Endodermal cell (in vitro differentiated cells): ENCODE measurements at regions not wholly inside any gene's neighbourhood (a gene's known extent, or its start where the extent isn't known, plus 50 kb on each side); places are given as distances from the start of the nearest gene placed in this dataset.

ENCODE experiments used
- DNase-seq: peaks from one replicate; pipeline ENCODE4 v3.0.0-alpha.2; 2017
- H3K27ac ChIP-seq: 2 replicates; pipeline ENCODE4 v1.5.1; 2013; ENCODE audit warnings: mild to moderate bottlenecking, low read depth, low read length, moderate library complexity
- H3K27me3 ChIP-seq: 2 replicates; pipeline ENCODE4 v1.6.1; 2013; ENCODE audit warnings: mild to moderate bottlenecking, low read length, moderate library complexity; ENCODE audit not compliant: insufficient read depth, control insufficient read depth, poor library complexity, severe bottlenecking
- H3K36me3 ChIP-seq: 2 replicates; pipeline ENCODE4 v1.7.0; 2013; ENCODE audit warnings: mild to moderate bottlenecking, low read length, moderate library complexity; ENCODE audit not compliant: control insufficient read depth, insufficient read depth
- H3K4me1 ChIP-seq: one replicate; pipeline ENCODE4 v1.7.0; 2013; ENCODE audit warnings: low read length; ENCODE audit not compliant: control insufficient read depth, insufficient read depth
- H3K4me3 ChIP-seq: 2 replicates; pipeline ENCODE4 v1.5.1; 2013; ENCODE audit warnings: mild to moderate bottlenecking, low read length, moderate library complexity
- H3K9ac ChIP-seq: 2 replicates; pipeline ENCODE4 v1.6.1; 2013; ENCODE audit warnings: mild to moderate bottlenecking, low read length, moderate library complexity; ENCODE audit not compliant: poor library complexity, severe bottlenecking; ENCODE audit errors: extremely low read depth
- H3K9me3 ChIP-seq: 2 replicates; pipeline ENCODE4 v1.6.1; 2013; ENCODE audit warnings: mild to moderate bottlenecking, low read length, moderate library complexity; ENCODE audit not compliant: control insufficient read depth
- H3K27ac Mint-ChIP-seq: 2 replicates; pipeline ENCODE4 v1.8.0; 2020; ENCODE audit warnings: mixed read lengths
- H3K27me3 Mint-ChIP-seq: 2 replicates; pipeline ENCODE4 v1.8.0; 2021; ENCODE audit warnings: mild to moderate bottlenecking, mixed read lengths; ENCODE audit not compliant: insufficient read depth
- H3K36me3 Mint-ChIP-seq: 2 replicates; pipeline ENCODE4 v1.8.0; 2020; ENCODE audit warnings: low read depth, mixed read lengths
- H3K4me1 Mint-ChIP-seq: 2 replicates; pipeline ENCODE4 v1.8.0; 2020; ENCODE audit warnings: mixed read lengths
- H3K4me3 Mint-ChIP-seq: 2 replicates; pipeline ENCODE4 v1.8.0; 2020; ENCODE audit warnings: mild to moderate bottlenecking, moderate library complexity, mixed read lengths
- H3K9me3 Mint-ChIP-seq: 2 replicates; pipeline ENCODE4 v1.8.0; 2020; ENCODE audit warnings: mild to moderate bottlenecking, mixed read lengths
- WGBS, 2 experiments: methylation state at CpG; one replicate each; pipeline versions ENCODE4 v1.1.5 to v1.1.7; 2013; ENCODE audit warnings: missing lambda C conversion rate in 2 of 2, mixed read lengths in 1 of 2; ENCODE audit not compliant: insufficient coverage in 1 of 2, insufficient read length in 1 of 2; 5-methylcytosine and 5-hydroxymethylcytosine counted together
- TF ChIP-seq, protein P1 (sequence below): fragments of 200-600 bp; sonication (generic); conservative IDR thresholded peaks from 2 replicates; pipeline ENCODE4 v1.5.0; 2021; ENCODE audit warnings: antibody characterized with exemption, mild to moderate bottlenecking

DNA sequence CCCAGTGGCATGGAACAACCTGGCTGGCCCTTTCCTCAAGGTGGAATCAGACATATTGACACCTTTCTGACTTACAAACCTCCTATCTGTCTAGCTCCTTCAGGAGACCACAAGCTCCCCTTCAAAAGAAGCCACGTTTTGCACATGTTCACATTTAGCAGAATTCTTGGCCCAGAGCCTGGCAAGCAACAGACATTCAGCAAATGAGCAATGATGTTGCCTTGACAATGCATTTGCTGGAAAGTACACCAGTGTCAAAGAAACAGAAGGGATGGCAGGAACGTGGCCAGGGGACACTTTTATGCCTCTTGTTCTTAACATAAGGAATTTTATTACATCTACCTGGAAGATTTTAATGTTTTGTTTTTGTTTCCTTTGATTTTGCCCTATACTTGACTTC, 85.5 kb upstream of the FGF14 start:
- H3K36me3 Mint-ChIP-seq: no peaks in the 10 kb centered on the region
- no peaks in the 10 kb centered on the region for H3K27me3 ChIP-seq

DNA sequence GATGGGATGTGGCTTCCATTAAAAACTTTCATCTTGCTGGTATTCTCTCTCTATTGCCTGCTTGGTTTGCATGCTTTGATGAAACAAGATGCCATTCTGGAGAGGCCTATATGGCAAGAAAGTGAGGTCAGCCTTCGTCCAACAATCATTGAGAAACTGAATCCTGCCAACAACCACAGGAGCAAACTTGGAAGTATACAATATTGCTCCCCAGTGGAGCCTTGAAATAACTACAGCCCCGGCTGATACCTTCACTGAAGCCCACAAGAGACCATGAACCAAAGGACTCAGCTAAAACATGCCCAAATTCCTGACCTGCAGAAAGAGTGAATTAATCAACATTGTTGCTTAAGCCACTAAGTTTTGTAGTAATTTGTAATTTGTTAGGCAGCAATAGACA, 82.5 kb upstream of the FGF14 start:
- Histone ChIP-seq H3K4me3 (no peak overlapping the region), H3K27ac (no peak overlapping the region), H3K4me1 (no peaks in the 10 kb centered on the region), H3K36me3 (no peaks in the 10 kb centered on the region), H3K27me3 (no peaks in the 10 kb centered on the region), H3K9me3 (no peaks in the 10 kb centered on the region), H3K9ac (no peak overlapping the region)
- WGBS, 2 experiments: 73 to 74% methylated on average over 2 of the region's 2 CpGs
- TF ChIP-seq, protein P1, sequence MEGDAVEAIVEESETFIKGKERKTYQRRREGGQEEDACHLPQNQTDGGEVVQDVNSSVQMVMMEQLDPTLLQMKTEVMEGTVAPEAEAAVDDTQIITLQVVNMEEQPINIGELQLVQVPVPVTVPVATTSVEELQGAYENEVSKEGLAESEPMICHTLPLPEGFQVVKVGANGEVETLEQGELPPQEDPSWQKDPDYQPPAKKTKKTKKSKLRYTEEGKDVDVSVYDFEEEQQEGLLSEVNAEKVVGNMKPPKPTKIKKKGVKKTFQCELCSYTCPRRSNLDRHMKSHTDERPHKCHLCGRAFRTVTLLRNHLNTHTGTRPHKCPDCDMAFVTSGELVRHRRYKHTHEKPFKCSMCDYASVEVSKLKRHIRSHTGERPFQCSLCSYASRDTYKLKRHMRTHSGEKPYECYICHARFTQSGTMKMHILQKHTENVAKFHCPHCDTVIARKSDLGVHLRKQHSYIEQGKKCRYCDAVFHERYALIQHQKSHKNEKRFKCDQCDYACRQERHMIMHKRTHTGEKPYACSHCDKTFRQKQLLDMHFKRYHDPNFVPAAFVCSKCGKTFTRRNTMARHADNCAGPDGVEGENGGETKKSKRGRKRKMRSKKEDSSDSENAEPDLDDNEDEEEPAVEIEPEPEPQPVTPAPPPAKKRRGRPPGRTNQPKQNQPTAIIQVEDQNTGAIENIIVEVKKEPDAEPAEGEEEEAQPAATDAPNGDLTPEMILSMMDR: peak; percentile 59
- no peaks in the 10 kb centered on the region for H3K4me1 Mint-ChIP-seq
- no peak for DNase-seq
- no peaks in the 10 kb centered on the region for H3K36me3 Mint-ChIP-seq
- no peak overlapping the region for H3K4me3 Mint-ChIP-seq
- no peak overlapping the region for H3K27ac Mint-ChIP-seq
- no peaks in the 10 kb centered on the region for H3K27me3 Mint-ChIP-seq
- H3K9me3 Mint-ChIP-seq: no peaks in the 10 kb centered on the region

More for the DNA sequence above, 85.5 kb upstream of the FGF14 start:
- Mint-ChIP-seq H3K4me3 (no peak overlapping the region), H3K27me3 (no peaks in the 10 kb centered on the region), H3K4me1 (no peaks in the 10 kb centered on the region), H3K9me3 (no peaks in the 10 kb centered on the region), H3K27ac (no peak overlapping the region)
- Histone ChIP-seq H3K36me3 (no peaks in the 10 kb centered on the region), H3K4me1 (no peaks in the 10 kb centered on the region), H3K27ac (no peak overlapping the region), H3K4me3 (no peak overlapping the region), H3K9me3 (no peaks in the 10 kb centered on the region), H3K9ac (no peak overlapping the region)
- 76 to 89% methylated on average over 1 to 2 of the region's 2 CpGs for WGBS, 2 experiments
- no peak for DNase-seq
- TF ChIP-seq, protein P1: no peak

GRCh38 chr13:102472650-102473049, 70.8 kb upstream of the FGF14 start:
- H3K36me3 ChIP-seq: no peaks in the 10 kb centered on the region
- H3K4me3 ChIP-seq: no peak overlapping the region
- DNase-seq: no peak
- TF ChIP-seq, protein P1: no peak
- no peaks in the 10 kb centered on the region for H3K27me3 ChIP-seq
- H3K9me3 ChIP-seq: no peaks in the 10 kb centered on the region
- H3K4me1 Mint-ChIP-seq: no peaks in the 10 kb centered on the region
- H3K4me3 Mint-ChIP-seq: no peak overlapping the region
- H3K27me3 Mint-ChIP-seq: no peaks in the 10 kb centered on the region
- H3K9me3 Mint-ChIP-seq: no peaks in the 10 kb centered on the region
- no peaks in the 10 kb centered on the region for H3K36me3 Mint-ChIP-seq
- H3K9ac ChIP-seq: no peak overlapping the region
- H3K4me1 ChIP-seq: no peaks in the 10 kb centered on the region
- H3K27ac ChIP-seq: no peak overlapping the region
- no peak overlapping the region for H3K27ac Mint-ChIP-seq
